Right kidney (tissue), 1 donor: ENCODE measurements at regions not wholly inside any gene's neighbourhood (a gene's known extent, or its start where the extent isn't known, plus 50 kb on each side); places are given as distances from the start of the nearest gene placed in this dataset.
"Not testable (repeated sequence)": the region's sequence is repeated elsewhere in the genome, so short reads cannot be mapped to it uniquely, and the experiment has no call there.

Experiments used
- DNase-seq: peaks from one replicate; pipeline ENCODE4 v3.0.0-alpha.2; 2016

DNA sequence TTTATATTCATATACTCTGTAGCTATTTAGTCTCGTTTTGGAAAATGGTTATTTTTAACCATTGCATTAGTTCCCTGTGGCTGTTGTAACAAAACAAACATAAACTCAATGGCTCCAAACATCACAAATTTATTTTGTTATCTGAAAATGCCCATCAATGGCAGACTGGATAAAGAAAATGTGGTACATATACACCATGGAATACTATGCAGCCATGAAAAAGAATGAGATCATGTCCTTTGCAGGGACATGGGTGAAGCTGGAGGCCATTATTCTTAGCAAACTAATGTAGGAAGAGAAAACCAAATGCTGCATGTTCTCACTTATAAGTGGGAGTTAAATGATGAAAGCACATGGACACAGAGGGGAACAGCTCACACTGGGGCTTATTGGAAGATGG lies 938.7 kb downstream of the NLGN4X start:
- not testable (repeated sequence) for DNase-seq

DNA sequence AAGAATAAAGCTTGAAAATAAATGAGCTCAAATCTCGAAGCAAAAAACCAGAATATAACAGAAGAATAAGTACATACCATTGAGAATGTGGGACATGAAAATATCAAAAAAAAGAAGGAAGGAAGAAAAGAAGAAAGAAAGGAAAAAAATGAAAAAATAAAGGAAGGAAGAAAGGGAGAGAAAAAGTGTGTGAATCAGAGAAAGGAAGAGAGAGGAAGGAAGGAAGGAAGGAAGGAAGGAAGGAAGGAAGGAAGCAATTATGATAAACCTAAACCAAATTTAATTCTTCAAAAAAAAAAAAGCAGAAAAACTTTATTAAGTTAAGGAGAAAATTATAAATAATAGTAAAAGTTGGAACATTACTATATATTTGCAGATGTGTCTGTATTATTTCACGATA lies 949.8 kb downstream of the NLGN4X start:
- no peak for DNase-seq

DNA sequence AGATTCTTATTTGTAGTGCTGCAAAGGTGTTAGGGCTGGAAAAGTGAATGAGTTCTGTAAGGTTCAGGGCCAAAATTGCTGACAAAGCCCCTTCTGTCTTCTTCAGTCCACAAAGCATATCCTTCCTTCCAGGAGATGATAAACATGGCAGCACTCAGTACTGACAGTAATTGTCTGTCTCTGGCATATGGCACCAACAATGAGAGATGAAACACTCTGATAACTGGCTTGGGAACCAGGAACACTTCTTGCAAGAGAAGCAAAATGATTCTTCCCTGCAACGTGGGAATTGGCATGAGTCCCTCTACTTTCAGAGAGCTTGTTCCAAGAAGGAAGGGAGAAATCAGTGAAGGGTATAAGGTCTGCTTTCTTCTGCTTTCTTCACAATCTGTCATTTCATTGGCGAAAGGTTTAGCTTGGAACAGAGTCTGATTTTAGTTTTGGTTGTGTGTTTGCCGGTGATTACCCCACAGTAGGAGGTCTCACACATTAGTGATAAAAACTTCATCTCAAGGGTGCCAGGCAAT lies 963.3 kb downstream of the NLGN4X start:
- no peak for DNase-seq

DNA sequence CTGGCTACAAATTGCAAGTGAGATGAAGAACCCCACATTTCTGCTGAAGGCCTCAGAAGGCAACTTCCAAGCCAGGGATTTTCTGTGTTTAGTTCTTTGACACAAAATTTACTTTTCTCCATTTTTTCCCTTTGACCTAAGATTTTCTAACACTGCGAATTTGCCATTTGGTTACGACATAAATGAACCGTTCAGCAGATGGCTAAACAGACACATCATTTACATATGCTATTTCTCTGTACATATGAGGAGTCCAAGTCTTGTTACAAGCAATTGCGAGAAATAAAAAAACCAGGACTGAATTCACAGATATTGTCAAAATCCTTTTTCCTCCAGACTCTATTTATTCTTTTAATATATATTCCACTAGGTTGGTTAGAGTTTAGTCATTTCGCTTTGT lies 978.6 kb downstream of the NLGN4X start:
- no peak for DNase-seq

DNA sequence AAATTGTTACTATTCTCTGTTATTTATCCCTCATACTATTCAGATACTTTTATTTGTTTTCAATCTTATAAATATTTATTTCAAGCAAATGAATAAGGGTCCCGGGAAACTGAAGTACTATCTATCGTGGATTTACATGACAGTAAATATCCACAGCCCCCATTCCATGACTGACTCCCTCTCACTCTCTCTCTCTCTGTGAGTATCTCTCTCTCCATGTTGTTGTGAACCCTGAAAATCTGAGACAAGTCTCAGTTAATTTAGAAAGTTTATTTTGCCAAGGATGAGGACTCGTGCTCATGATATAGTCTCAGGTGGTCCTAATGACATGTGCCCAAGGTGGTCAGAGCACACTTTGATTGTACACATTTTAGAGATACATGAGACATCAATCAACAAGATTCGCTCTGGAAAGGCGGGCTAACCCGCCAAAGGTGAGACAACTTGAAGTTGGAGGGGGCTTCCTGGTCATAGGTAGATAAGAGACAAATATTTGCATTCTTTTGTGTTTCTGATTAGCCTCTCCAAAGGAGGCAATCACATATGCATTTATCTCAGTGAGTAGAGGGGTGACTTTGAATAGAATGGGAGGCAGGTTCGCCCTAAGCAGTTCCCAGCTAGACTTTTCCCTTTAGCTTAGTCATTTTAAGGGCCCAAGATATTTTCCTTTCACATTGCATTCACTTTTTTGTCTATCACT lies 986.4 kb downstream of the NLGN4X start:
- no peak for DNase-seq

DNA sequence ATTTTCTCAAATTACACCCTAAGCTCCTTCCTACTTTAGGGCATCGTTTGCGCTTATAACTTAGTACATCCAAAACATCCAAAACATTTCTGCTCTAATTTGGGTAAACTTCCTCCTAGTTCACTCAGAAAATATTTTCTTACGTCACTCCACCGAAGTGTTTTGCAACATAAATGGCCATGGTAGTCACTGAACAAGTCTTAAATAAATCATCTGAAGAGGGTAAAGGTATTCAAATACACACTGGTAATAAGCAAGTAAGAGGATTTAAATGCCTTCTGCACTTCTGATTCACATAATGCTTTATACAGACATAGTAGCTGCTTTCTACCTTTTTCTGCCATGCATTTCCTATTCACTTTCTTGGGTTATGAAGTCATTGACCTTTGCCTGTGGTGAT lies 991.9 kb downstream of the NLGN4X start:
- no peak for DNase-seq

DNA sequence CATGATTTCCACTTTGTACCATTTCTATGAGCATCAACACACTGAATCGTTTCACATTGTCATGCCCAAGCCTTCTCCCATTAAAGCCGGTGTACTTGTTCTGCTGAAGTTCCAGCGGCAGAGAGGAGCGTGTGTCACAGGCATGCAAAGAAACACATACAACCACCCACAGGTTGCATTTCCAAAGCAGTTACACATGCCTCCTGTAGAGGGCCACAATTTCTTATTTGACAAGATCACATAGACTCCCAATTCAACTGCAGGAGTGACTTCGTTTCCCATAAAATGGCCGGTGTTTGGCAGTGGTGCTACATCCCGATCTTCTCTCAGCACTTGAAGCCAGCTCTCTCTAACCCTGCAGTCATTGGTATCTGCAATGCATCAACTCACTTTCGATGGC lies 992.6 kb downstream of the NLGN4X start:
- DNase-seq: no peak

DNA sequence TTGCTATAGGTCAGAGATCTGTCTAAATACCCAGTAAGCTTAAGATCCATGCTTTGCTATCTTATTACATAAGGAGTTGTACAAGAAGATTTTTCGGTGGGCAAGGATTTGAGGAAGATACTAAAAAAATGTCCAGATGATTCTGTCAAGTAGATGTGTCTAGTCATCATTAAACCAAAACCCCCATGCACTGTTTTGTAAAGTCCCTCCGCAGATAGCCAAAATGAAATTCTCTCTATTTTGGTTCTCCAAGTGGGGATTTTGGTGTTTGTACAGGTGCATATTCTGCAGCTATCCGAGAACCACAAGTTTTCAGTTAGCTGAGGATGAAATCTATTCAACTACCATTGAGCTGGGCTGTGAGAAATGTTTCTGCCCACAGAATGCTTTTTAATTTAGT lies 994.8 kb downstream of the NLGN4X start:
- DNase-seq: no peak

DNA sequence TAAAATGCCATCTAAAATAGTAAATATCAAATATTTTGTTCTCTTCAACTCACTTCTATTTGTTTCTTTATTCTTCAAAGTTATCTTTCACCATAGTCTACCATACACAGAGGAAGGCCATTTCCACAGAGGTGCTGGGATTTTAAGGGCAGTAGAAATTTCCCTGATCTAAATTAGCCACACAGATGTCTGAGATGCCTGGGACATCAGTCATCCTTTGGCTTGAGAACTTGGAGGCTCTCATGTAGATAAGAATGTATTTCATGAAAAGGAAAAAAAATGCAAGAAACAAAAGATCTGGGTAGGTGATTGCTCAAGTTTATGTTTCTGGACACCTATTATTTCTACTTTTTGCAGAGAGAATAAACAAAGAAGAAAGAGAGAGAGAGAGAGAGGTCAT lies 1008.2 kb downstream of the NLGN4X start:
- DNase-seq: no peak

DNA sequence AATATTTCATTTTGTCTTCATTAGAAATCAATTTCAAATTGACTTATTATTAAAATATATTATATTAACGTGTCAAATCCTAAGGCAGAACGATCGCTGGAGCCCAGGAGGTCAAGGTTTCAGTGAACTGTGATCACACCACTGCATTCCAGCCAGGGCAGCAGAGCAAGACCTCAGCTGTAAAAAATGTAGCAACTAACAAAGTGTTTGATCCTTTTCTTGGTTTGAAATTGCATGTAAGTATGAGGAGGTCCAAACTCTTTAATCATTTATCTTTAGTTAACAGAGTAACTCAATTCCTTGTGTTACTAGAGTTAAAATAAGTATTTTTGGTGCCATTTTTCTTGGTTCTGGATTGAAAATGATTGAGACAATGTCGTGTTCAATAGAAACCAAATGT lies 1033.9 kb downstream of the NLGN4X start:
- DNase-seq: no peak

DNA sequence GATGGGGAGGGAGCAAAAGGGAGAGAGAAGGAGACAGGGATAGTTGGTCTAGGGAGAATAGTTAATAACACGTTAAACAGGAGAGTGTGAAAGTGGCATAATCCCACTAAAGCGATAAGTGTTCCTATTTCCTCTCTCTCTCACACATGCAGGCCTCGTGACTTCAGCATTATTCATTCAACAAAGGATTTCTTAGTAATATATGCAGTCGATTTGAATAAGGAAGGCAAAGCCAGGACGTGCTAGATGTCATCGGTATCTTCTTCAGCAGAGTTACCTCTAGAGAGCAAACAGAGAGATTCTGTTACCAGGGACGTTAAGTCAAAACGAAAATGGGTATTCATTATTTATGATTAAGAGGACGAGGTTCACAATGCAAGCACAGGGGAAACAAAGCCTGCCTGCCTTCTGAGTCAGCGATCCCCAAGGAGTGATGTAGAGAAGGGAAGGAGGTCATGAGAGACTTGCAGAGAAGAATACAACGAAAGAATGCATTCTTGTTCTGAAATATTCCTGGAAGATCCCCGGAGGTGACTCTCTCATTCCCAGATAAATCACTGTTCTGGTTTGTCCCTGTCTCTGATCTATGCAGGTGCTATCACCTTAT lies 1048.4 kb downstream of the NLGN4X start:
- no peak for DNase-seq

DNA sequence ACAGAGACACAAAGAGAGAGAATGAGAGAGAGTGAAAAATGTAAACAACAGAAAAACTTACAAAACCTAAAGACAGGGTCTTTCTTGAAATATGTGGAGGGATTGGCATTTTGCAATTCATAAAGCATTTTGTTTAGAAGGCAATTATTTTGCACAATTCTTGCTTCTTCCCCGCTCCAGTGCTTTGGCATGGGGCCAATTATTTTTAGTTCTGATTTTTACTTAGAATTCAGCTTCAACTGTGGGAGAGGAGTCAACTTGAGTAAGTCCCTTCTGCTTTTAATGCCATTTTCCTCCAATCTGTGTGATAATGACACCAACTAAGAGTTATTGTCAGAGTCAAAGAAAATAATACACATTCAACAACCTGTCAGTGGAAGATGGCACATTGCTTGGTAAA lies 1051.9 kb downstream of the NLGN4X start:
- no peak for DNase-seq

DNA sequence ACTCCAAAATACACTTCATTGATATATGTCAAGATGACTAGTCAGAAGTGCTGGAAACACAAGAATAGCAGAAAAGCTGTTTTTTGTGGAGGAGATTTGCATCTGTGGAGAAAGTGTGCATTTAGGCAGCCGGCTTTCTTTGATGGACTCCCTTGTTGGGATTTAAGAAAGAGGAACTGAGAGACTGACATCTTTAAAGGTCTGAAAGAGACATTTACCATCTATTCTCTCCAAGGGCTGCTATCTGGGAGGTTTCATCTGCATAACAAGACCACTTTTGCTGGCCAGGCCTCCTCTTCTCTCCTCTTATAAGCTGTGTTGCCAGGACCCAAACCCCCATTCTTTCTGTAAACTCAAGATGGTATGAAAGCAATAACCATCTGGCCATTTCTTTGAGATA lies 1065.0 kb downstream of the NLGN4X start:
- no peak for DNase-seq

DNA sequence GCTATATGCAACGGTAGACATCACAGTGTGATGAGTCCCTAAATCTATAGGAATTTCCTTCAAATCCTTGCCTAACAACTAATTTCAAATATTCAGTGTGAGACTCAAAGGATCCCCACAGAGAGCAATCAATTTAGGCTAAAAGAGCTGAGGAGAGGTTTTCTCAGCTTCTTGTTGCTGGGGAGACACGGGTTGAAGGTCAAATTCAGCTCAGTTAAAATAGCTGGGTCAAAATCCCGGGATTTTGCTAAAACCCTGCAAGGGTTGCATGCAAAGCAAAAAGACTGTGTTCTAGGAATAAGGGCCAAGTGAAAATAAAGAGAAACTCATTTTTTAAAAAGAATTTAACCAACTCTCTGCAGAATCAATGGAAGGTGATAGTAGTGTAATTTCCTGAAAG lies 1073.4 kb downstream of the NLGN4X start:
- DNase-seq: no peak

DNA sequence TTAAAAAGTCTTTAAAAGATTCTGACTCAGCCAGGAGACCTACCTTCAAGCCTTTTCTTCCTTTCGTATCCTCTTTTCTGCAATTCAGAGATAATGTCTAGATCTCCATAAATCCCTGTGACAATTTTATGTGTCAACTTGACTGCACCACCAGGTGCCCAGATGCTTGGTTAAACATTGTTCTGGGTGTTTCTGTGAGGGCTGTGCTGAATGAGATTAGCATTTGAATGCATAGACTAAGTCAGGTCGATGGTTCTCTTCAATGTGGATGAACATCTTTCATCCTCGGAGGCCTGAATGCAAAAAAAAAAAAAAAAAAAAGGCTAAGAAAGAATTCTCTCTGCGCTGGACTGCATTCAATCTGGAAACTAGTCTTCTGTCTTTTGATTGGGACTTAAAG lies 1082.7 kb downstream of the NLGN4X start:
- DNase-seq: no peak

DNA sequence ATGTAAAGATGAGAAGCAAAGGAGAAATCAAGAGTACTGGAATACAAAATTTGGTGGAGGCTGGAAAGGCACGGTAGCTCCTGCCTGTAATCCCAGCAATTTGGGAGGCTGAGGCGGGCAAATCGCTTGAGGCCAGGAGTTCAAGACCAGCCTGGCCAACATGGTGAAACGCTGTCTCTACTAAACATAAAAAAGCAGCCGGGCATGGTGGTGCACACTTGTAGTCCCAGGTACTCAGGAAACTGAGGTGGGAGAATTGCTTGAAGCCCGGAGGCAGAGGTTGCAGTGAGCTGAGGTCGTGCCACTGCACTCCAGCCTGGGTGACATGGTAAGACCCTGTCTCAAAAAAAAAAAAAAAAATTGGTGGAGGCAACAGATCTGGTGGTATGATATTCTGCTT lies 1086.0 kb downstream of the NLGN4X start:
- DNase-seq: no peak

DNA sequence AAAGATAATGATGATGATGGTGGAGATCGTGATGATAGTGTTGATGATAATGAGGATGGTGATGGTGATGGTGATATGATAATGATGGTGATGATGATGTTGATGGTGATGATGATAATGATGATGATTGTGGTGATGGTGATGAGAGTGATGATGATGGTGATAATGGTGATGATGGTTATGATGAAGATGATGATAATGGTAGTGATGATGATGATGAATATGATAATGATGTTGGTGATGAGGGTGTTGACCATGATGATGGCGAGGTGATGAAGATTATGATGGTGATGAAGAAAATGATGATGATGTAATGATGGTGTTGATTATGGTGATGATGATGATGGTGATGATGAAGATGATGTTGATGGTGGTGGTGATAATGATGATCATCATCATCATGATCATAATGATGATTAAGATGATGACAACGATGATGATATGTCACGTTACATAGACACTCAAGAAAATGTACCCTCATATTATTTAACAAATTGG lies 1106.4 kb downstream of the NLGN4X start:
- no peak for DNase-seq

DNA sequence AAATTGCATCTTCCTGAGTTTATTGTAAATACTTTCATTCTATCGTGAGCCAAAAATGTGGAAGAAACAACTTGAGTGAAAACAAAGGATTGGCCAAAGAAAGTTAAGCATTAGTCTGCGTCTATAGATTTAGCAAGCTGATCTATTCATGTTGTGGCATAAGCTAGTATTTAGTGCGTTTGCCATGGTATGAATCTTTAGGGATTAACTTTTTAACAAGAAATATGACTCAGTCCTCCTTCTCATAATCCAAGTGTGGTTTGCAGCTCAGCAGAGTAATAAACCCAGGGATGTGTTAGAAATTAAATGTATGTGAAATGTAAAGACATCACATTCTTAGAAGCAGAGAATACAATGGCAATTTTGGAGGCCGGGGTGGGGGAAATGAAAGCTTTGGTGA lies 1110.9 kb downstream of the NLGN4X start:
- no peak for DNase-seq

DNA sequence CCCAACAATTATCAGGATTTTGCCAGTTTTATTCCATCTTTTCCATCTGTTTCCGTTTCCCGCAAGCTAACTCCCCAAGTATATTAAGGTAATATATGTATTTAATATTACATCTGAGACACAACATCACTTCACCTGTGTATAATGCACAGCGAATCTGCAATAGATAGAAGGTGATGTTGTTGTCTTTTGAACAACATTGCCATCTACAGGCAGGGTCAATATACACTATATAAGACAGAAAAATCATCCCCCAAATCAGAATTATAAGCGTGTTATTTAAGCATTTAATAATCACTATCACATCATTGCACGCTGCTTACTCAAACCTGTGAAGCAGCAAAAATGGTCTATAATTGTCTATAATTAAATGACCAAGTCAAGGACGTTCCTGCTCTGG lies 1115.5 kb downstream of the NLGN4X start:
- DNase-seq: no peak

DNA sequence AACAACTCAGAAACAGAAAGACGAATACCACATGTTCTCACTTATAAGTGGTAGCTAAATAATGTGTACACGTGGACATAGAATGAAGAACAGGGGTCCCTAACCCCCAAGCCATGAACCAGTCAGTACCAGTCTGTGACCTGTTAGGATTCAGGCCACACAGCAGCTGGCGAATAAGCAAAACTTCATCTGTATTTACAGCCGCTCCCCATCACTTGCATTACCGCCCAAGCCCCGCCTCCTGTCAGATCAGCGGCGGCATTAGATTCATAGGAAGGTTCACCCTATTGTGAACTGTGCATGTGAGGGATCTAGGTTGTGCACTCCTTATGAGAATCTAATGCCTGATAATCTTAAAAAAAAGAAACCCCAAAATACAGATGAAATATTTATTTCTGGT lies 1128.7 kb downstream of the NLGN4X start:
- no peak for DNase-seq

DNA sequence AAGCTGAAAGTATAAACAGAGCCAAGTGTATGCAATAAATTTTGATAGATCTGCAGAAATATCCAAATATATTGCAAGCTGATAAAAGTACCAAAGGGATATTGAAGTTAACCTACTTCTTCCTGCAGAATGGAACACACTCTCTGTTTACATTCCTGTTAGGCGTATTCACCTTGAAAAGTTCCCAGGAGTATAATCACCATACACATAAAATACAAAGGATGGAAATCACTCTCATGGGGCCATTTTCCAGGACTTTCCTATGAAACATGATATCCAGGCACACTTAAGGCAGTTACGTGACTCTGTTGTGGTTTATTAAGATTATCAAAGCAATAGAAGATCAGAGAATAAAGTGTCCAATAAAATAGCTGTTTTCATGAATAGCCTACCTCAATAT lies 1142.3 kb downstream of the NLGN4X start:
- no peak for DNase-seq

DNA sequence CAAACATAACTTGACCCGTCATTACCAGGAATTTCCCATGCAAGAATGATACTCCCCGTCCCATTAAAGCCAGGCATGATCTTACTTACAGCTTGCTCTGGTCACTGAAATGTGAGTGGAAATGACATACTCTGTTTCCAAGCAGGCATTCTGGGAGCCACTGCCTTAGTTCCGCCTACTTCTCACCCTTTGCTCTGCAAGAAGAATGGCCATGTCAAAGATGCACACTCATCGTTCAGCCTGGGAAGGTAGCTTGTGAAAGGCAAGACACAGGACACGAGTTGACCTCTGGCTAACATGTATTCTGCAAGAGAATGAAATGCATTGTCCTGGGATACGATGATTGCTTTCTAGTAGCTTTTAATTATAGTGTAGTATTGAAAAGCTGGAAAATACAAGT lies 1144.4 kb downstream of the NLGN4X start:
- no peak for DNase-seq

DNA sequence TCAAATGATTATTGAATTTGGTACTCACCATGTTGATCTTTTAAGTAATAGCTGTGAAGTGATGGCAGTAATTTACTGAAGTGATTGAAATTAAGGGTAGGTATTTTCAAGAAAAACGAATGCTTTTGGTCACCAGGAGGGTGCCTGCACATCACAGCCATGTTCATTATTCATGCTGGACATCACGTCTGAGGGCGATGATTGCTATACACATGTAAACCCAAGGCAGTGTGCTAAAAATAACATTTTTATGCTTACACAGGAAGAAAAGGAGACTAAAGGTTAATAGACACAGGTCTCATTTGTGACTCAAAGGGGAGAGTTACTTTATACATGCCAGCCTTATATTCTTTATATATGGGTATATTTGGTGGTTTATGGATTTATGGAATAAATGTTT lies 1146.0 kb downstream of the NLGN4X start:
- DNase-seq: no peak

DNA sequence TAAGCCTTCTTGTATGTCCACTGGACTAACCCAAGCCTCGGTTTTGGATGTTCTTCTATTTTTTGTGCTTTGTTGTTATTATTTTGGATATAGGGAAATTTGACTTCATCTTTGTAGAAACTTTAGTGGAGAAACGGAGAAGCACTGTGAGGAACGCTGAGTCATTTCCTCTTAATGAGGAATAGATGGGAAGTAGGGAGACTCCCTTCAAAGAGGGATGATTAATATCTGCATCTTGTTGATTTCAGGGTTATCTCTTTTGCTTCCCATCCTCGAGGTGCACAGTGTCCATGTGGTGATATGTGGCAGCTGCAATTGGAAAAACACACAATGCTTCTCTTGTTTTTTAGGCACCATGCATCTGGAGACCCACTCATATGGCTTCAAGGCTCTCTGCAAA lies 1147.9 kb downstream of the NLGN4X start:
- no peak for DNase-seq
